ENCODE measurements at regions not wholly inside any gene's neighbourhood (a gene's known extent, or its start where the extent isn't known, plus 50 kb on each side); places are given as distances from the start of the nearest gene placed in this dataset.
"Not testable (repeated sequence)": the region's sequence is repeated elsewhere in the genome, so short reads cannot be mapped to it uniquely, and the experiment has no call there.

- DNase-seq (ENCODE audit: low spot score), result no peak
Measured at GRCh38 chr20:53800418-53800817, 206.8 kb upstream of the ZNF217 start.

- DNase-seq (ENCODE audit: low spot score), result no peak
Measured at GRCh38 chr20:53797085-53797484, 203.4 kb upstream of the ZNF217 start.

GRCh38 chr20:53795170-53795569 is 201.5 kb upstream of the ZNF217 start:
- DNase-seq (ENCODE audit: low spot score), result no peak

GRCh38 chr20:53794529-53795115 is 201.0 kb upstream of the ZNF217 start:
- no peak for DNase-seq (ENCODE audit: low spot score)

- no peak for DNase-seq (ENCODE audit: low spot score)
Measured at GRCh38 chr20:53793783-53794383, 200.2 kb upstream of the ZNF217 start.

GRCh38 chr20:53792946-53793536 is 199.4 kb upstream of the ZNF217 start:
- DNase-seq (ENCODE audit: low spot score), result no peak

- DNase-seq (ENCODE audit: low spot score), result no peak
Measured at GRCh38 chr20:53789989-53790675, 196.5 kb upstream of the ZNF217 start.

GRCh38 chr20:53788253-53789022 is 194.8 kb upstream of the ZNF217 start:
- no peak for DNase-seq (ENCODE audit: low spot score)

GRCh38 chr20:53787491-53787931 is 193.9 kb upstream of the ZNF217 start:
- DNase-seq (ENCODE audit: low spot score), result not testable (repeated sequence)

GRCh38 chr20:53786445-53787267 is 193.0 kb upstream of the ZNF217 start:
- peak; percentile 11 for DNase-seq (ENCODE audit: low spot score)

GRCh38 chr20:53786071-53786444 is 192.4 kb upstream of the ZNF217 start:
- no peak for DNase-seq (ENCODE audit: low spot score)

GRCh38 chr20:53785320-53785719 is 191.7 kb upstream of the ZNF217 start:
- DNase-seq (ENCODE audit: low spot score), result no peak

- no peak for DNase-seq (ENCODE audit: low spot score)
Measured at GRCh38 chr20:53783768-53784167, 190.1 kb upstream of the ZNF217 start.

GRCh38 chr20:53782612-53783246 is 189.1 kb upstream of the ZNF217 start:
- DNase-seq (ENCODE audit: low spot score), result no peak

- DNase-seq (ENCODE audit: low spot score), result no peak
Measured at GRCh38 chr20:53779822-53780221, 186.2 kb upstream of the ZNF217 start.

- no peak for DNase-seq (ENCODE audit: low spot score)
Measured at GRCh38 chr20:53778736-53779135, 185.1 kb upstream of the ZNF217 start.

GRCh38 chr20:53778041-53778516 is 184.4 kb upstream of the ZNF217 start:
- DNase-seq (ENCODE audit: low spot score), result no peak

GRCh38 chr20:53777402-53777801 is 183.8 kb upstream of the ZNF217 start:
- not testable (repeated sequence) for DNase-seq (ENCODE audit: low spot score)

GRCh38 chr20:53776858-53777257 is 183.2 kb upstream of the ZNF217 start:
- no peak for DNase-seq (ENCODE audit: low spot score)

- DNase-seq (ENCODE audit: low spot score), result peak; percentile 41
Measured at GRCh38 chr20:53774461-53775203, 181.0 kb upstream of the ZNF217 start.

Measured in H4 (cell line).